GM18502 (cell line): ENCODE measurements at regions not wholly inside any gene's neighbourhood (a gene's known extent, or its start where the extent isn't known, plus 50 kb on each side); places are given as distances from the start of the nearest gene placed in this dataset.
A peak's percentile ranks its signal among the peaks of the same experiment; 100 is the strongest.
"Not testable (repeated sequence)": the region's sequence is repeated elsewhere in the genome, so short reads cannot be mapped to it uniquely, and the experiment has no call there.

Experiments used
- ATAC-seq: cut with Tn5 transposase; IDR thresholded peaks from one replicate; pipeline ENCODE4 v1.9.1; 2021; ENCODE audit warnings: mild to moderate bottlenecking; ENCODE audit not compliant: unreplicated experiment, poor library complexity

- no peak for ATAC-seq
Observed at GRCh38 chr5:112566251-112566650, 147.2 kb upstream of the EPB41L4A start.

- ATAC-seq: no peak
Observed at GRCh38 chr5:112569596-112569995, 150.5 kb upstream of the EPB41L4A start.

- no peak for ATAC-seq
Observed at GRCh38 chr5:112570708-112571444, 151.8 kb upstream of the EPB41L4A start.

GRCh38 chr5:112573441-112573840 lies 154.4 kb upstream of the EPB41L4A start:
- ATAC-seq: no peak

GRCh38 chr5:112574536-112574935 lies 155.5 kb upstream of the EPB41L4A start:
- no peak for ATAC-seq

GRCh38 chr5:112576298-112576925 lies 157.3 kb upstream of the EPB41L4A start:
- ATAC-seq: no peak

- no peak for ATAC-seq
Observed at GRCh38 chr5:112579599-112580170, 158.0 kb upstream of the APC start.

- no peak for ATAC-seq
Observed at GRCh38 chr5:112581811-112582320, 155.8 kb upstream of the APC start.

- ATAC-seq: no peak
Observed at GRCh38 chr5:112583166-112583565, 154.5 kb upstream of the APC start.

GRCh38 chr5:112584781-112585180 lies 152.9 kb upstream of the APC start:
- no peak for ATAC-seq

GRCh38 chr5:112586596-112587062 lies 151.1 kb upstream of the APC start:
- ATAC-seq: no peak

- ATAC-seq: not testable (repeated sequence)
Observed at GRCh38 chr5:112590858-112591257, 146.8 kb upstream of the APC start.

GRCh38 chr5:112594095-112594850 lies 143.4 kb upstream of the APC start:
- ATAC-seq: no peak

GRCh38 chr5:112594941-112595340 lies 142.7 kb upstream of the APC start:
- no peak for ATAC-seq

- ATAC-seq: no peak
Observed at GRCh38 chr5:112597831-112598230, 139.9 kb upstream of the APC start.

- not testable (repeated sequence) for ATAC-seq
Observed at GRCh38 chr5:112600510-112600909, 137.2 kb upstream of the APC start.

- ATAC-seq: peak; percentile 81
Observed at GRCh38 chr5:112604732-112605630, 132.7 kb upstream of the APC start.

- no peak for ATAC-seq
Observed at GRCh38 chr5:112608975-112609374, 128.7 kb upstream of the APC start.

GRCh38 chr5:112612663-112613062 lies 125.0 kb upstream of the APC start:
- ATAC-seq: no peak

GRCh38 chr5:112614285-112614684 lies 123.4 kb upstream of the APC start:
- ATAC-seq: no peak
